GM12874 (cell line): ENCODE measurements at regions not wholly inside any gene's neighbourhood (a gene's known extent, or its start where the extent isn't known, plus 50 kb on each side); places are given as distances from the start of the nearest gene placed in this dataset.

ENCODE experiments used
- TF ChIP-seq, protein P1 (sequence below): IDR thresholded peaks from 2 replicates; pipeline ENCODE4 v1.5.1; 2011; ENCODE audit warnings: low read depth, mild to moderate bottlenecking, control low read depth, low read length, moderate library complexity; ENCODE audit not compliant: insufficient read depth

DNA sequence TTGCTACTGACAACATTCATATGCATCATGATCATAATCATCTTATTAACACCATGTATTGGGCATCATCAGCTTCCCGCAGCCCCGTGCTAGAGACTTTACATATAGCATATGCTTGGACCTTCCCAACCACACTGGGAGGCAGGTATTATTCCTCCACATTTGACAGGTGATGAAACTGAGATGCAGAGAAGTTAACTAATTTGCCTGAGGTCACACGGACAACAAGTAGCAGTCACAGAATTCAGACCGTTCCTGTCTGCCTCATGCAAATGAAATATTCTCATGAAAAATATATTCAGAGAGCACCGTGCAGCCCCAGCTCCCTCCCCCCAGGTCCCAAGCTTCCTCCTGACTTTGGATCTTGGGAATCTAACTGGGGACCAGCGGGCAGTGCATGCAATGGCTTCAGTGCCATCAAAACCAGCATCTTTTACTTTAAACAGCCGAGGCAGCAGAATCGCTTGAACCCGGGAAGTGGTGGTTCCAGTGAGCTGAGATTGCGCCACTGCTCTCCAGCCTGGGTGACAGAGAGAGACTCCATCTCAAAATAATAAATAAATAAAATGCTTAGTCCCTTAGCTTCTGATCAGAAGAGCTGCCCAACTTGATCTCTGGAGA, 112.2 kb upstream of the GPR26 start:
- TF ChIP-seq, protein P1, sequence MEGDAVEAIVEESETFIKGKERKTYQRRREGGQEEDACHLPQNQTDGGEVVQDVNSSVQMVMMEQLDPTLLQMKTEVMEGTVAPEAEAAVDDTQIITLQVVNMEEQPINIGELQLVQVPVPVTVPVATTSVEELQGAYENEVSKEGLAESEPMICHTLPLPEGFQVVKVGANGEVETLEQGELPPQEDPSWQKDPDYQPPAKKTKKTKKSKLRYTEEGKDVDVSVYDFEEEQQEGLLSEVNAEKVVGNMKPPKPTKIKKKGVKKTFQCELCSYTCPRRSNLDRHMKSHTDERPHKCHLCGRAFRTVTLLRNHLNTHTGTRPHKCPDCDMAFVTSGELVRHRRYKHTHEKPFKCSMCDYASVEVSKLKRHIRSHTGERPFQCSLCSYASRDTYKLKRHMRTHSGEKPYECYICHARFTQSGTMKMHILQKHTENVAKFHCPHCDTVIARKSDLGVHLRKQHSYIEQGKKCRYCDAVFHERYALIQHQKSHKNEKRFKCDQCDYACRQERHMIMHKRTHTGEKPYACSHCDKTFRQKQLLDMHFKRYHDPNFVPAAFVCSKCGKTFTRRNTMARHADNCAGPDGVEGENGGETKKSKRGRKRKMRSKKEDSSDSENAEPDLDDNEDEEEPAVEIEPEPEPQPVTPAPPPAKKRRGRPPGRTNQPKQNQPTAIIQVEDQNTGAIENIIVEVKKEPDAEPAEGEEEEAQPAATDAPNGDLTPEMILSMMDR: no peak

DNA sequence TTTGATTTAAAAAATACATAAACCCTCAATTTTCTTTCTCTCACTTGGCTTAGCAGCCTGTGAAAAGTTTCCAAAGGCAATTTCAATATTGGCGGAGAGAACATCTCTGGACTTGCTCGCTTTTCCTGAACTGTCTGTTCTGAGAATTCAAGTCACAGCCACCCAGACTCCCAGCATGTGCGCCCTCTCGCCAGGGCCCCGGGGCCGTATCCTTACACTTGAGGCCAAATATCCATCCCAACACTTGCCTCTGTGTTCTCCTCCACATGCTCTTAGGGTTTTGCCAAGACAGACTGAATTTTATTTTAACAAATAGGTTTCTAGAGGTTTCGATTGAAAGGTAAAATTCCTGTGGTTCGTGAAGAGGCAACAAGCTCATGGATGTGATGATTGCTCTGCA, 111.5 kb upstream of the GPR26 start:
- TF ChIP-seq, protein P1: no peak

DNA sequence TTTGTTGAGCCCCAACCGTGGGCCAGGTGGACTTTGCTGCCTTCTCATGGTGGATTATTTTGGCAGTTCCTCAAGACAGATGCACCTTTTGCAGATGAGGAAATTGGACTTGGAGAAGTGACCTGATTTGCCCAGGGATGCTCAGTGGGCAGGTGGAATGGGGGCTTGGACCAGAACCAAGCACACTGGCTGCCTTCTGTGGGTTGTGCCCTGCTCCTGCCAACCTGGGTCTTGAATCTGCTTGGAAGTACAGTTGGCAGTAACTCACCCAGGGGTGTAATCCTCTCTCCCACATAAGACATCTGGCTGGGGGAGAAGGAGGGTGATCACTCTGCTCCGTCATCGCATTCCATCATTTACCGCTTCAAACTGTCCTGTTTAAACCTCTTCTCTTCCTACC, 110.5 kb upstream of the GPR26 start:
- TF ChIP-seq, protein P1: no peak

DNA sequence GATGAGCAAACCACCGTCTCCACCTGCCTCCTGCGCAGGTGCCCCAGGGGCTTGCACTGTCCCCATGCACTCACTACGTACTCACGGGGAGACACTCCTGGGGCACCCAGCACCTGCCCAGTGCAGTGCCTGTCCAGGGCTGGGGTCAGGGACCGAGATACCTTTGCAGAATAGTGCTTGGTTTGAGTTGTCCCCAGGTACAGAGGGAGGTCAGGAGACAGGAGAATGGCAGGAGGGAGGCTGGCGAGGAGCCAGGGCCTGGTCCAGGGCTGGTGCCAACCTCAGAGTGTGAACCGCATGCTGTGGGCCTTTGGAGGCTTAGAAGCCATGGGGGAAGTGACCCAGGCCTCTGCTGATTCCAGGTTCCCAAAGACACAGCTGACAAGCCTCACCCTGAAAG, 110.1 kb upstream of the GPR26 start:
- TF ChIP-seq, protein P1: no peak

DNA sequence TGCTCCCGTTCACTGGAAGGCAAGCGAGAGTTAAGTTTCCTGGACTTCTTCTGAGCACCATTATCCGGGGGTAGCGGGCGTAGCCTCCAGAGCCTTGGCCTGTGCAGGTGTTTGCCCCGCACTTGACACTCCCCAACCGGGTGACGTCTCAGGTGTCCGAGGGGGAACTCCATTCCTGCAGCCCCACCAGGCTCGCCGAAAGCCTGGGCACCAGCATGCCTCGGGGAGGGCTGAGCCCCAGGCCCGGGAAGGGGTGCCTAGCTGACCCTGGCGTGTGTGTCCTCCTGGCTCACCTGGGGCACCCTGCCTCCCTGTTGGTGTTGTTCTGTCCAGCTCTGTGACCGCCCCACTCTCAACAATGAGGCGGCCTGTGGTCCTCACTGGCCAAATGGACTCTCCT, 109.4 kb upstream of the GPR26 start:
- TF ChIP-seq, protein P1: no peak

DNA sequence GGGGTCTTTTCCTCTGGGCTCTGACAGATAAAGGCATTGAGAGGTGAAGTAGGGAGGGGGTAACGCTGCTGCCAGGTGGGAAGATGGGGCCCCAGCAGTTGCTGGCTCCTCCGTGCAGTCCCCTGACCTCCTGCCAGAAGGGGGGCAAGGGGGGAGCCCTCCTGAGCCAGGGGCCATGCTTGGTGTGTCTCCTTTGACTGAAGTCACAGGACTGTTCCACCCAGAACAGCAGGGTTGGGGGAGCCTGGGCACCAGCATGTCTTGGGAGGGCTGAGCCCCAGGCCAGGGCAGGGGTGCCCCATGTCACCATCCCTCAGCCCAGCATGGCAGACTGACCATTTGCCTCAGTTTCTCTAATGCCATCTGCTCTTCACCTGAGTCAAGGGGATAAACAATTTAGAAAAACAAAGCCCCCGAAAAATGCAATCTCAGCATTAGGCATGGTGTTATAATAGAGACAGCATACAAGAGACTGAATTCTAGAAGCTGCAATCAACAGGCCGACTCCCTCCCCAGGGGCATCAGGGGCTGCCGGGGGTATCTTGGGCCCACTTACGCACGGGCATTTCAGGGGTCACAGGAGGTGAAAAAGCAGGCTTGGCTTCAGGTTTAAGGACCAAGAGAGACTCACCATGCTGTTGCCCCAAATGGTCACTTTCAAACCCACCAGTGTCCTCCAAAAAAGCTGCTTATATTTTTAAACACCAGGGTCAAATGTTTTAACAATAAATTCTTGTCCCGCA, 108.6 kb upstream of the GPR26 start:
- TF ChIP-seq, protein P1: no peak

DNA sequence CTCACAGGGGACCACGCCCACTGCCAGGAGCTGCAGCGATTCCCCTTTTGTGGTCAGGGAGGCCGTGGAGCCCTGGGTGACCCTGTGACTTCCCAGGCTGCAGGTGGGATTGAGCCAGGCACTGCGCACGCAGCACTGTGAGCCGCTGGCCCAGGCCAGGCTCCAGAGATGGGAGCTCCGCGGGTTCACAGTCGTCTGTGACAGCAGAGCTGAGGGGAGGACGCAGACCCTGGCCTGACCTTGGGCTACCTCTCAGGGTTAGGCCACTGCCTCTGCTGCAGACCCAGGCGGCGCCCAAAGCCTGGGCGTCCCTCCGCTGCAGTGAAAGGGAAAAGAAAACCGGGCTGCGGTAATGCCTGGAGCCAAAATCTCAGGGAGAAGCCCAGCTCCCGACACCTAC, 107.5 kb upstream of the GPR26 start:
- TF ChIP-seq, protein P1: no peak
